GM06990 (cell line): ENCODE measurements at regions not wholly inside any gene's neighbourhood (a gene's known extent, or its start where the extent isn't known, plus 50 kb on each side); places are given as distances from the start of the nearest gene placed in this dataset.

Source experiments
- DNase-seq: peaks from one replicate; pipeline ENCODE4 v3.0.0-alpha.2; 2011; ENCODE audit not compliant: insufficient read length; ENCODE audit errors: extremely low read depth
- H3K27me3 ChIP-seq: replicated peaks from 2 replicates; pipeline ENCODE4 v1.6.0; 2011; ENCODE audit warnings: low read length; ENCODE audit not compliant: control insufficient read depth, insufficient read depth
- H3K36me3 ChIP-seq: 2 replicates; pipeline ENCODE4 v1.5.1; 2011; ENCODE audit warnings: low read length; ENCODE audit not compliant: control insufficient read depth, insufficient read depth
- H3K4me3 ChIP-seq: replicated peaks from 2 replicates; pipeline ENCODE4 v1.5.1; 2011; ENCODE audit warnings: low read depth, mild to moderate bottlenecking, control low read depth, low read length
- CTCF ChIP-seq: IDR thresholded peaks from 2 replicates; pipeline ENCODE4 v1.5.1; 2011; ENCODE audit warnings: low read length, control low read depth, mild to moderate bottlenecking, inconsistent platforms; ENCODE audit not compliant: insufficient read depth, poor library complexity, severe bottlenecking

GRCh38 chr10:10849306-10849705, 168.4 kb upstream of the CELF2 start:
- DNase-seq, result no peak
- Histone ChIP-seq H3K36me3 (no peaks in the 10 kb centered on the region), H3K4me3 (no peak overlapping the region)

GRCh38 chr10:10850214-10850613, 167.5 kb upstream of the CELF2 start:
- H3K36me3 ChIP-seq, result no peaks in the 10 kb centered on the region
- no peak overlapping the region for H3K4me3 ChIP-seq
- TF ChIP-seq CTCF, result no peak
- no peaks in the 10 kb centered on the region for H3K27me3 ChIP-seq
- no peak for DNase-seq

More at GRCh38 chr10:10849306-10849705, 168.4 kb upstream of the CELF2 start:
- TF ChIP-seq CTCF, result no peak
- H3K27me3 ChIP-seq, result no peaks in the 10 kb centered on the region

GRCh38 chr10:10852464-10852863, 165.2 kb upstream of the CELF2 start:
- no peak overlapping the region for H3K4me3 ChIP-seq
- DNase-seq, result no peak
- H3K36me3 ChIP-seq, result no peaks in the 10 kb centered on the region
- no peak for TF ChIP-seq CTCF
- no peaks in the 10 kb centered on the region for H3K27me3 ChIP-seq

- Histone ChIP-seq H3K4me3 (no peak overlapping the region), H3K36me3 (no peaks in the 10 kb centered on the region), H3K27me3 (no peaks in the 10 kb centered on the region)
- TF ChIP-seq CTCF, result no peak
- DNase-seq, result no peak
Measured at GRCh38 chr10:10853954-10854353, 163.7 kb upstream of the CELF2 start.

- DNase-seq, result peak; percentile 3
- H3K36me3 ChIP-seq, result no peaks in the 10 kb centered on the region
Measured at GRCh38 chr10:10854725-10855124, 162.9 kb upstream of the CELF2 start.

More at GRCh38 chr10:10854725-10855124, 162.9 kb upstream of the CELF2 start:
- H3K27me3 ChIP-seq, result no peaks in the 10 kb centered on the region
- no peak for TF ChIP-seq CTCF
- H3K4me3 ChIP-seq, result no peak overlapping the region
